Breast epithelium (tissue), 4 donors: ENCODE measurements at regions not wholly inside any gene's neighbourhood (a gene's known extent, or its start where the extent isn't known, plus 50 kb on each side); places are given as distances from the start of the nearest gene placed in this dataset.

Source experiments
- DNase-seq, 2 donors: peaks; one replicate each; pipeline ENCODE4 v3.0.0-alpha.2; 2019; ENCODE audit warnings: low spot score in 2 of 2
- H3K27ac ChIP-seq, 2 donors: fragments of 200-600 bp; sonication (generic) in 1 of 2; one replicate each; pipeline ENCODE4 v1.5.1; 2016 to 2019; ENCODE audit warnings: mild to moderate bottlenecking in 1 of 2
- H3K27me3 ChIP-seq, 2 donors: fragments of 200-600 bp; sonication (generic) in 1 of 2; one replicate each; pipeline versions ENCODE4 v1.5.1 to v1.6.0; 2017 to 2019; ENCODE audit warnings: control low read depth in 1 of 2, mild to moderate bottlenecking in 1 of 2
- H3K36me3 ChIP-seq: fragments of 200-600 bp; one replicate; pipeline ENCODE4 v1.5.1; 2019
- H3K4me1 ChIP-seq, 2 donors: fragments of 200-600 bp; sonication (generic); one replicate each; pipeline ENCODE4 v1.5.1; 2016 to 2019; ENCODE audit warnings: control low read depth in 1 of 2
- H3K4me3 ChIP-seq, 3 donors: fragments of 200-600 bp; sonication (generic); 1 replicate in 2 of 3; 2 replicates in 1 of 3; pipeline ENCODE4 v1.5.1; 2016 to 2019; ENCODE audit warnings: mild to moderate bottlenecking in 3 of 3, moderate library complexity in 2 of 3
- H3K9me3 ChIP-seq, 2 donors: fragments of 200-600 bp; sonication (generic) in 1 of 2; one replicate each; pipeline ENCODE4 v1.5.1; 2016 to 2019; ENCODE audit warnings: control low read depth in 1 of 2
- POLR2A ChIP-seq: fragments of 450-650 bp; IDR thresholded peaks from one replicate; pipeline ENCODE4 v1.6.1; 2016; ENCODE audit warnings: antibody characterized with exemption, mild to moderate bottlenecking, moderate library complexity
- POLR2AphosphoS5 ChIP-seq, 3 donors: sonication (generic); formaldehyde crosslinking; IDR thresholded peaks; one replicate each; pipeline ENCODE4 v1.6.1; 2017; ENCODE audit warnings: antibody characterized with exemption in 3 of 3
- intact Hi-C: fragments of 100-400 bp; cut with DNase I; formaldehyde crosslinking; loops from one replicate; pipeline ENCODE4 v1.15.1; 2023; ENCODE audit warnings: low total_unique reads
- TF ChIP-seq, protein P1 (sequence below), 3 donors: fragments of 450-650 bp; IDR thresholded peaks; one replicate each; pipeline ENCODE4 v1.5.1; 2016 to 2017; ENCODE audit warnings: antibody characterized with exemption in 3 of 3, mild to moderate bottlenecking in 3 of 3, moderate library complexity in 3 of 3

DNA sequence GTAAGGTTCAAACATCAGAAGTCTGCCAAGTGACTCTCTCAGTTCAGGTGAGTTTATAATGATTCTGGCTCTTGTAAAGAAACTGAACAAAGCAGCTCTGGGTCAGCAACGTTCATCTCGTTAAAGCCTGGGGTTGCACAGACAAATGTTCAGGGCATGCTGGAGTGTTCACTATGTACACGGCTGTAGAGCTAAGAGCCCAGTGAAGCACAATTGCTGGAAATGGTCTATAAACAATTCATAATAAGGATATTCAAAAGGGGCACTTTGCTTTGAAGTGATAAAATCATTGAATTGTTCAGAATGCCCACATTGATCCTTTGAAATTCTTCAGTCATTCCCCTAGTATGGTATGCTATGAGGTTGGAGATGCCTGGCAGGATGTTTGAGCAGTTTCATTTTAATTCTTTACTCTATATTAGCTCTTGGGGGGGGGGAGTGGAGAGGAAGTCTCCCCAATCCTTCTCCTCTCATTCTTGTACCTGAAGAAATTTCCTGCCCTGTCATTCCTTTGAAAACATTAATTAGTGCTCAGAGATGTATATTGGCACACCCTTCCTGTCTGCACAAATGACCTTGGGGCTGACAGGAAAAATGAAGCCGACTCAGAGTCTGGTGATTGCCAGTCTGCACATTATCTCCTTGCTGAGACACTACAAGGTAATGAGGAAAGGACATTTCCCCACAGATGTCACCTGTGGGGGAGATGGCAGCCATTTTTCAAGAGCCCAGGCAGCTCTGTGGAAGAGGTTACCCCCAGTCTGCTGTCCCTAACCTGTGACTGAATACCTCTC lies 145.5 kb downstream of the DLEU7 start:
- H3K27ac ChIP-seq: no peak overlapping the region

DNA sequence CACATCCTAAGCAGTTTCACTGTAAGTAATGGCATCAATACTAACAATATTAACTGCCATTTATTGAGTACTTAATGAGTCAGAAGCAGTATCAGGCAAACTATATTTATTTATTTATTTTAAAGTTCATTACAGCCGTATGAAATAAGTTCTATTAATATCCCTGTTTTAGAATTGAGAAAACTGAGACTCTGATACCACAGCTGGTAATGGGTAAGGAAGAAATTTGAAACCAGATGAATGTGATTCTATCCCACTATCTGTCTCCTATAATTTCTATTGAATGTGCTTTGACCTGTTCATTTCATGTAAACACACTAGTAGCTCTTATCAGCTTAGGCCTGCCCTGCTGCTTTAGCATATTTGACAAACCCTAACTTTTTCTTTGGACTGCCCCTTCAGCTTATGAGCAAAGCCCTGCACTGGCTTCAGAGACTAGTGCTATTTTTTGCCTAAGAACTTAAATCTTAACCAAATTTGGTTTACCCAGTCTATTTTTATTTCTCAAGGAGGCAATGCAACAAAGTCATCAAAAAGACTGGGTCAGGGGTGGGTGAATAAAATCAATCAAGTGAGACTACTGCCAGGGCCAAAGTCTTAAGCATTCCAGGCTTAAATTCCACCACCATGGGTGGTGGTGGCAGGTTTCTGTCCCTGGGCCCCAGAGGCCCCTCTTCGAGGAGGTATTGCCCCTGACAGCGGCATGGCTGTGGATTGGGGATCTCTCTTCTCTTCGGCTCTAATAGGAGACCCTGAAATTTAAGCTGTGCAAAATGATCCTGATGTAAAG lies 143.4 kb downstream of the DLEU7 start:
- DNase-seq: no peak

More for the DNA sequence above, 145.5 kb downstream of the DLEU7 start:
- no peaks in the 10 kb centered on the region for H3K9me3 ChIP-seq
- H3K4me3 ChIP-seq: no peak overlapping the region
- H3K4me1 ChIP-seq: peaks cover 0 to 4% of the 10 kb centered on the region in 2 donors
- intact Hi-C loops: no loop called here
- TF ChIP-seq, protein P1, sequence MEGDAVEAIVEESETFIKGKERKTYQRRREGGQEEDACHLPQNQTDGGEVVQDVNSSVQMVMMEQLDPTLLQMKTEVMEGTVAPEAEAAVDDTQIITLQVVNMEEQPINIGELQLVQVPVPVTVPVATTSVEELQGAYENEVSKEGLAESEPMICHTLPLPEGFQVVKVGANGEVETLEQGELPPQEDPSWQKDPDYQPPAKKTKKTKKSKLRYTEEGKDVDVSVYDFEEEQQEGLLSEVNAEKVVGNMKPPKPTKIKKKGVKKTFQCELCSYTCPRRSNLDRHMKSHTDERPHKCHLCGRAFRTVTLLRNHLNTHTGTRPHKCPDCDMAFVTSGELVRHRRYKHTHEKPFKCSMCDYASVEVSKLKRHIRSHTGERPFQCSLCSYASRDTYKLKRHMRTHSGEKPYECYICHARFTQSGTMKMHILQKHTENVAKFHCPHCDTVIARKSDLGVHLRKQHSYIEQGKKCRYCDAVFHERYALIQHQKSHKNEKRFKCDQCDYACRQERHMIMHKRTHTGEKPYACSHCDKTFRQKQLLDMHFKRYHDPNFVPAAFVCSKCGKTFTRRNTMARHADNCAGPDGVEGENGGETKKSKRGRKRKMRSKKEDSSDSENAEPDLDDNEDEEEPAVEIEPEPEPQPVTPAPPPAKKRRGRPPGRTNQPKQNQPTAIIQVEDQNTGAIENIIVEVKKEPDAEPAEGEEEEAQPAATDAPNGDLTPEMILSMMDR (IDR thresholded peaks at IDR 0.05): no peak
- TF ChIP-seq POLR2AphosphoS5 (IDR thresholded peaks at IDR 0.05) (no peak), POLR2A (no peak)
- no peak for DNase-seq
- no peaks in the 10 kb centered on the region for H3K27me3 ChIP-seq
- H3K36me3 ChIP-seq: no peaks in the 10 kb centered on the region

DNA sequence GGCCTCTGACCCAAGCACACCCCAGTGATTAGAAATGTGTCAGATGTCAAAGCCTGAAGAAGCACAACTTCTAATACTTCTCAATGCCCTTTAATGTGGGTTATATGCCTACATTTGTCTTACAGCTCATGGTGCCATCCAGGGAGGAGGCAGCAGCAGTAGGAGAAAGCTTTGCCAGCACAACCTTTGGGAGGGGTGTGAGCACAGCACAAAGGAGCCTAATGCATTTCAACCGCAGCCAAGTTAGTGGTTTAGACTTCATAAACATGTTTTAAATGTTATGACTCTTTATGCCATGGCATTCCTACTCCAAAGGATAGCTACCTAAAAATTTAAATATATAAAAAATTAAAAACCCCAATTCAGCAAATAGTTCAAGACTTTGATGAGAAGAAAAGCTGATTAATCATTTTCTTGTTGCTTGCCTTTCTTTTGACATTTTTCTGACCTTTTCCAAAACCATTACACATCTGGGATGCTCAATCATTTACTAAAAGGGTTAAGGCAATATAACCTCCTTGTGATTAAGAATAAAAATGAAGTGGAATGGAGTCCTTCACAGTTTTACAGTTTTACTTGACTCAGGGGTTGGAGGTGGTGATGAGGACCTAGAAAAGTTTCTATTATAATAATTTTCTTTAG lies 142.7 kb downstream of the DLEU7 start:
- Histone ChIP-seq H3K36me3 (no peaks in the 10 kb centered on the region), H3K4me1 (no peaks in the 10 kb centered on the region), H3K27me3 (no peaks in the 10 kb centered on the region), H3K9me3 (no peaks in the 10 kb centered on the region), H3K27ac (no peak overlapping the region), H3K4me3 (no peak overlapping the region)
- TF ChIP-seq POLR2A (no peak), POLR2AphosphoS5 (IDR thresholded peaks at IDR 0.05) (no peak)
- TF ChIP-seq, protein P1 (IDR thresholded peaks at IDR 0.05): no peak
- no peak for DNase-seq
- intact Hi-C loops: no loop called here

More for the DNA sequence above, 143.4 kb downstream of the DLEU7 start:
- Histone ChIP-seq H3K4me3 (no peak overlapping the region), H3K36me3 (no peaks in the 10 kb centered on the region), H3K4me1 (no peaks in the 10 kb centered on the region), H3K27ac (no peak overlapping the region), H3K27me3 (no peaks in the 10 kb centered on the region), H3K9me3 (no peaks in the 10 kb centered on the region)
- TF ChIP-seq POLR2A (no peak), POLR2AphosphoS5 (IDR thresholded peaks at IDR 0.05) (no peak)
- TF ChIP-seq, protein P1 (IDR thresholded peaks at IDR 0.05): no peak
- intact Hi-C loops: no loop called here

DNA sequence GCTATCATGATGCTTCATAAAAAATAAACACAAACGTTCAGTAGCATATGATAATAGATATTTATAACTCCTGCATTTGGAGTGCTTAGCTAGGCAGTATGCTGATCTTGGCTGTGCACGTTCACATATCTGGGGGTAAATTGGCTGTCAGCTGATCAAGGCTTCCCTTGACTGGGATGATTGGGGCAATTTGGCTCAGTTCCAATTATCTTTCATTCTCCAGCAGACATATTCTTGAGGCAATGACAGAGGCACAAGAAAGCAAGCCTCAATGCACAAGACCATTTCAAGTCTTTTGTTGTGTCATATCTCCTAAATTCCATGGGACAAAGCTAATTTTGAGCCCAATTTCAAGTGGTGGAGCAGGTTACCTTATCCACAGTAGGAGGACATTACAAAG lies 142.0 kb downstream of the DLEU7 start:
- Histone ChIP-seq H3K4me3 (no peak overlapping the region), H3K36me3 (no peaks in the 10 kb centered on the region), H3K27me3 (no peaks in the 10 kb centered on the region), H3K27ac (no peak overlapping the region), H3K9me3 (no peaks in the 10 kb centered on the region), H3K4me1 (no peaks in the 10 kb centered on the region)
- no peak for DNase-seq
- intact Hi-C loops: no loop called here
- TF ChIP-seq, protein P1 (IDR thresholded peaks at IDR 0.05): no peak
- TF ChIP-seq POLR2AphosphoS5 (IDR thresholded peaks at IDR 0.05) (no peak), POLR2A (no peak)
